BJ (cell line): ENCODE measurements at regions not wholly inside any gene's neighbourhood (a gene's known extent, or its start where the extent isn't known, plus 50 kb on each side); places are given as distances from the start of the nearest gene placed in this dataset.

ENCODE experiments used
- CTCF ChIA-PET: fragments of 350-600 bp; formaldehyde crosslinking; extraction: SDS; loops from one replicate; lab custom pipeline; 2021; ENCODE audit warnings: antibody characterized with exemption, inconsistent platforms; lab: Yijun Ruan, JAX
- POLR2A ChIA-PET: fragments of 300-600 bp; sonication (Branson Sonifier 250); formaldehyde crosslinking; extraction: SDS; loops from one replicate; lab custom pipeline; 2021; ENCODE audit warnings: antibody characterized with exemption; lab: Charles Lee
- DNase-seq: peaks from one replicate; pipeline ENCODE4 v3.0.0-alpha.2; 2011; ENCODE audit warnings: low read depth
- H3K27me3 ChIP-seq: 2 replicates; pipeline ENCODE4 v1.6.0; 2011; ENCODE audit warnings: low read length; ENCODE audit not compliant: control insufficient read depth, insufficient read depth
- H3K36me3 ChIP-seq: 2 replicates; pipeline ENCODE4 v1.5.1; 2011; ENCODE audit warnings: low read length; ENCODE audit not compliant: control insufficient read depth, insufficient read depth
- H3K4me3 ChIP-seq: 2 replicates; pipeline ENCODE4 v1.5.1; 2011; ENCODE audit warnings: low read depth, mild to moderate bottlenecking, control low read depth, low read length
- TF ChIP-seq, protein P1 (sequence below): IDR thresholded peaks from 2 replicates; pipeline ENCODE4 v1.5.1; 2011; ENCODE audit warnings: low read depth, mild to moderate bottlenecking, control low read depth, inconsistent platforms, low read length, moderate library complexity; ENCODE audit not compliant: insufficient read depth

DNA sequence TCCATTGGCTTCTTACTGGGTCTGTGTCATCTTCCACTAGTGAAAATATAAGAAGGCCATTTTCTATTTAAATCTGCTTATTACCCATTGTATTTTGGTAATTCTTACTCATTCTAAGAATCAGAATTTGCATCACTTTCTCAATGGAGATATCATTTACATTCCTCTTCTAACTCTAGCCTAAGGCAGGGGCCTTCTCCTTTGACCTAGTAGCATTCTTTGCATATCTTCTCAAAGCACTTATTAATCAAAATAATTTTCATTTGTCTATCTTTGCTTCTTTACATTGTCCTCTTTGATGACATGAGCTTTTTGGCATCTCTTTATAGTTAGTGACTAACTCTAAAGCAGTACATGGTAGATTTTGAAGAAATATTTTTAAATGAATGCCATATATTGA lies 400.9 kb upstream of the SEMA3D start:
- Histone ChIP-seq H3K4me3 (no peak overlapping the region), H3K27me3 (no peaks in the 10 kb centered on the region), H3K36me3 (no peaks in the 10 kb centered on the region)
- POLR2A ChIA-PET = no interaction called here
- DNase-seq = no peak
- CTCF ChIA-PET = no interaction called here
- TF ChIP-seq, protein P1, sequence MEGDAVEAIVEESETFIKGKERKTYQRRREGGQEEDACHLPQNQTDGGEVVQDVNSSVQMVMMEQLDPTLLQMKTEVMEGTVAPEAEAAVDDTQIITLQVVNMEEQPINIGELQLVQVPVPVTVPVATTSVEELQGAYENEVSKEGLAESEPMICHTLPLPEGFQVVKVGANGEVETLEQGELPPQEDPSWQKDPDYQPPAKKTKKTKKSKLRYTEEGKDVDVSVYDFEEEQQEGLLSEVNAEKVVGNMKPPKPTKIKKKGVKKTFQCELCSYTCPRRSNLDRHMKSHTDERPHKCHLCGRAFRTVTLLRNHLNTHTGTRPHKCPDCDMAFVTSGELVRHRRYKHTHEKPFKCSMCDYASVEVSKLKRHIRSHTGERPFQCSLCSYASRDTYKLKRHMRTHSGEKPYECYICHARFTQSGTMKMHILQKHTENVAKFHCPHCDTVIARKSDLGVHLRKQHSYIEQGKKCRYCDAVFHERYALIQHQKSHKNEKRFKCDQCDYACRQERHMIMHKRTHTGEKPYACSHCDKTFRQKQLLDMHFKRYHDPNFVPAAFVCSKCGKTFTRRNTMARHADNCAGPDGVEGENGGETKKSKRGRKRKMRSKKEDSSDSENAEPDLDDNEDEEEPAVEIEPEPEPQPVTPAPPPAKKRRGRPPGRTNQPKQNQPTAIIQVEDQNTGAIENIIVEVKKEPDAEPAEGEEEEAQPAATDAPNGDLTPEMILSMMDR = no peak

DNA sequence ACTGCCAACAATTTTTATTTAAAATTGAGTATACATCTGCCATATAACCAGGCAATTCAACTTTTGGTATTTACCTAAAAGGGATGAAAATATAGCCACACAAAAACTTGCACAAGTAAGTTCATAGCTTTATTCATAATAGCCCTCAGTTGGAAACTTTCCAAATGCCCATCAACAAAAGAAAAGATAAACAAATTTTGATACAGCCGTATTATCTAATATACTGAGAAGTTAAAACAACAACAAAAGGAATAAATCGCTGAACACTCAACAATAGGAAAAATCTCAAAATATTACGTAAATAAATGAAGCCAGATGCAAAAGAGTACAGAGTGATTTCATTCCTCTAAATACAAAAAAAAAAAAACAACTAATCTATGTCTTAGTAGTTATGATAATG lies 399.2 kb upstream of the SEMA3D start:
- H3K4me3 ChIP-seq = no peak overlapping the region
- ChIA-PET CTCF (no interaction called here), POLR2A (no interaction called here)
- no peaks in the 10 kb centered on the region for H3K36me3 ChIP-seq
- no peak for DNase-seq
- H3K27me3 ChIP-seq = no peaks in the 10 kb centered on the region
- TF ChIP-seq, protein P1 = no peak

DNA sequence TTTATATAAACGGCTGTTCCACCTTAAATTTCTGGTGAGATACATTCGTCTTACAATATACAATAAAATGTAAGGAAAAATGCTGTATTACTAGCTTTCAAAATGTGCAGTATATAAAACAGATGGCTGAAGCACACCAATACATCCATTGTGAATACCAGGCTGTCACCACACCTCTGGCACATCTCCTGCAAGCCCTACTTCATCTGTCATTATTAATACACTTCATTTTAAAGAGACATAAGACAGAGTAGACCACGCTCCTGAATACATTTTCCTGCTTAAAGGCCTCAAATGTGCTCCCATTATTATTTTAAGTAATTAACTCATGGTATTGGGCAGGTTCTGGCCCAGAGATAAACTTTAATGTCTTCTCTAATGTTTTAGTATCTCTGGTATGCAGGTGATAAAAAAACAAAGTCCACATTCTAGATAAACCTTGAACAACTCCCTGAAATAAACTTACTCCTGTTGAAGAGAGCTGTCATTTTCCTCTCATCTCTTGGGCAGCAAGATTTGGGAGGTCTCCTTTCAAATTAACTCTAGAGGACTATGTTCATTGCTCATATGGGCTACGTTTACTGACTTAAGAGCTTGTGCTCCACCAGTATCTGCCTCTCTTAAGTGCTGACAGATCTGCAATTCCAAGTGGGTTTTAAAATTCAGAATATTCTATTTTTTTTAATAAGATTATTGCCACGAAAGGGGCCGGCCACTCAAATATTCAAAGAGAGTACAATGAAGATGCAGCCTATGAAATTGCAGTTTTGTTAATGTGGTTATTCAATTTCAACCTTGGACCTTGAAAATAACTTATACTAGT lies 396.5 kb upstream of the SEMA3D start:
- H3K4me3 ChIP-seq = no peak overlapping the region
- CTCF ChIA-PET = interaction anchor here (0.7 kb wide), 1 partner anchor 1099 kb away, joined by 3 read pairs; no protein-coding TSS in a partner anchor
- TF ChIP-seq, protein P1 = no peak

DNA sequence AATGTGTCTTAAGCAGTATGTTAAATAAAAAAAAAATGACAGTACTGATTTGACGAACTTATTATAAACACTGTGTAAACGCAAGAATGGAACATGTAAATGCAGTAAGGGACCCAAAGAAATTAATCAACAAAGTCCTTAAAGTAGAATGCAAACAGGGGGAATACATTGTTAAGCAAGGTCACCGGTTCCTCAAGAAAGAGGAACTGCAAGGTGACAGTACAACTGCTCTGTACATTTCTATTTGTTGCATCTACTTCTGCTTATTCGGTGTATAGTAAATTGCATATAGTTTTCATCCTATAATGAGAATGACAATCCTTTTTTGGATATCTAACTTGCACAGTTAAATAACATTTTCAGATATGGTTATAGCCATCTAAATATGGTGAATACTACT lies 387.0 kb upstream of the SEMA3D start:
- CTCF ChIA-PET = no interaction called here

More for the DNA sequence above, 396.5 kb upstream of the SEMA3D start:
- POLR2A ChIA-PET = no interaction called here
- Histone ChIP-seq H3K36me3 (no peaks in the 10 kb centered on the region), H3K27me3 (no peaks in the 10 kb centered on the region)
- no peak for DNase-seq

DNA sequence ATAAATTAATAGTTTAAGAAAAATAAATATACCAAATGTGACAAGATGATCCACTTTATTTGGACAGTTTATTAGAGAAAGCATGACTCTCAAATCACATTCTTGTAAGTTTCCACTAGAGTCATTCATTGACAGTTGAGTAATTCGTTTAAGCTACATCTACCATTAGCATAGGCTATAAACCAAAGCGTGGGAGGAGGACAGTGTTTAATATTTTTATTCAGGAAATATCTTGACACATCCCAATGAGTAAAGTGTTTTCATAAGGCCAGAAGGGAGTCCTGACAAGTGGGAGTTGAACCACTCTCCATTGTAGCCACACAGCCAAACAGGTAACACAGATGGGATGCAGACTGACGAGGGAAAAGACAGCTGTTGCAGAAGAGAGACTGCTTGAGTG lies 386.5 kb upstream of the SEMA3D start:
- TF ChIP-seq, protein P1 = no peak
- ChIA-PET POLR2A (no interaction called here), CTCF (no interaction called here)
- no peak for DNase-seq
- H3K4me3 ChIP-seq = no peak overlapping the region
- no peaks in the 10 kb centered on the region for H3K36me3 ChIP-seq
- no peaks in the 10 kb centered on the region for H3K27me3 ChIP-seq

More for the DNA sequence above, 387.0 kb upstream of the SEMA3D start:
- H3K27me3 ChIP-seq = no peaks in the 10 kb centered on the region
- POLR2A ChIA-PET = no interaction called here
- H3K4me3 ChIP-seq = no peak overlapping the region
- TF ChIP-seq, protein P1 = no peak
- no peaks in the 10 kb centered on the region for H3K36me3 ChIP-seq
- no peak for DNase-seq
